Pancreas (tissue), 10 donors: ENCODE measurements at regions not wholly inside any gene's neighbourhood (a gene's known extent, or its start where the extent isn't known, plus 50 kb on each side); places are given as distances from the start of the nearest gene placed in this dataset.

Experiments
- ATAC-seq, 4 donors: fragments of 200-7000 bp; cut with Tn5 transposase; one replicate each; pipeline versions ENCODE4 v1.8.0 to v1.9.1; 2020; ENCODE audit warnings: mild to moderate bottlenecking in 4 of 4, moderate library complexity in 4 of 4
- DNase-seq, 6 donors: peaks; one replicate each; pipeline ENCODE4 v3.0.0-alpha.2; 2020
- FAIRE-seq: peaks from 2 replicates; lab custom pipeline; 2012; peaks lifted over from hg19 to GRCh38; lab: Jason Lieb, UNC
- H3K27ac ChIP-seq, 4 donors: fragments of 200-600 bp; sonication (generic); 1 replicate in 3 of 4; 2 replicates in 1 of 4; pipeline versions ENCODE4 v1.5.0 to v1.8.0; 2020
- H3K27me3 ChIP-seq, 4 donors: fragments of 200-600 bp; one replicate each; pipeline ENCODE4 v1.8.0; 2021
- H3K36me3 ChIP-seq, 3 donors: fragments of 200-600 bp; sonication (generic) in 1 of 3; one replicate each; pipeline versions ENCODE4 v1.5.0 to v1.8.0; 2020 to 2021
- H3K4me1 ChIP-seq, 3 donors: fragments of 200-600 bp; one replicate each; pipeline ENCODE4 v1.8.0; 2021
- H3K4me3 ChIP-seq, 4 donors: fragments of 200-600 bp; sonication (generic) in 2 of 4; one replicate each; pipeline versions ENCODE4 v1.5.0 to v1.8.0; 2020 to 2021
- H3K9me3 ChIP-seq, 4 donors: fragments of 200-600 bp; one replicate each; pipeline ENCODE4 v1.8.0; 2021
- WGBS, 2 donors: extraction: QIAGEN DNeasy Blood & Tissue Kit; methylation state at CpG; one replicate each; pipeline ENCODE4 v1.1.7; 2013; 5-methylcytosine and 5-hydroxymethylcytosine counted together
- intact Hi-C, 3 donors: fragments of 100-400 bp; cut with DNase I; formaldehyde crosslinking; loops; one replicate each; pipeline versions ENCODE4 v1.11.1 to v1.14.2; 2022
- TF ChIP-seq, protein P1 (sequence below), 4 donors: fragments of 200-600 bp; sonication (generic) in 3 of 4; IDR thresholded peaks; one replicate each; pipeline versions ENCODE4 v1.5.0 to v1.8.0; 2021; ENCODE audit warnings: antibody characterized with exemption in 4 of 4
- donor health status: healthy with polysubstance abuse.
- donor health status: DM: no; HTN: no; CAD: no; lungs with moderate emphysema.
- donor health status: DM: no; HTN: no; CAD: no.
- donor health status: control.
- donor health status: control.
- donor health status: Bipolar disorder and iron deficiency.
- donor health status: DM: yes; HTN: yes; CAD: no.
- donor health status: DM: no; HTN: no; CAD: no.
- donor health status: DM: no; HTN: no; CAD: no.
- donor health status: DM: yes; HTN: yes; CAD: no.

DNA sequence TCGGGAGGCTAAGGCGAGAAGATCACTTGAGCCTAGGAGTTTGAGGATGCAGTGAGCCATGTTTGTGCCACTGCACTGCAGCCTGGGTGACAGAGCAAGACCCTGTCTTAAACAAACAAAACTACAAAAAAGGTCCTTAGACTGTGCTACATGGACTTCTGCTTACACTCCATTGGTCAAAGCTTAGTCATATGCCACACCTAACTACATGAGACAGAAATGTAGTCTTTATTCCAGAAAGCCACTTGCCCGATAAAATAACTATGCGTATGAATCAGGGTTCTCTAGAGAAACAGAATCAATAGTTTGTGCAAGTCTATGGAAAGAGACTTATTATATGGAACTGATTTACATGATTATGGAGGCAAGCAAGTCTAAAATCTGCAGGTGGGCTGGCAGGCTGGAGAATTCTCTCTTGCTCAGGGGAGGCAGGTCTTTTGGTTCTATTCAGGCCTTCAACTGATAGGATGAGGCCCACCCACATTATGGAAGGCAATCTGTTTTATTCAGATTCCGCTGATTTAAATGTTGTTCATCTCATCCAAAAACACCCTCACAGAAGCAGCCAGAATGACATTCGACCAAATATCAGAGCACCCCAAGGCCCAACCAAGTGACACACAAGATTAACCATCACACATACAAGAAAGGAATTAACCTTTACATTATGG is 114.4 kb upstream of the SIX2 start:
- Histone ChIP-seq H3K4me1 (no peaks in the 10 kb centered on the region), H3K27ac (no peak overlapping the region), H3K9me3 (no peaks in the 10 kb centered on the region), H3K27me3 (no peaks in the 10 kb centered on the region), H3K36me3 (no peaks in the 10 kb centered on the region), H3K4me3 (no peak overlapping the region)
- ATAC-seq = no peak
- 79 to 85% methylated on average over 6 of the region's 6 CpGs for WGBS, 2 donors
- FAIRE-seq = no peak
- DNase-seq = no peak
- intact Hi-C loops = no loop called here
- TF ChIP-seq, protein P1, sequence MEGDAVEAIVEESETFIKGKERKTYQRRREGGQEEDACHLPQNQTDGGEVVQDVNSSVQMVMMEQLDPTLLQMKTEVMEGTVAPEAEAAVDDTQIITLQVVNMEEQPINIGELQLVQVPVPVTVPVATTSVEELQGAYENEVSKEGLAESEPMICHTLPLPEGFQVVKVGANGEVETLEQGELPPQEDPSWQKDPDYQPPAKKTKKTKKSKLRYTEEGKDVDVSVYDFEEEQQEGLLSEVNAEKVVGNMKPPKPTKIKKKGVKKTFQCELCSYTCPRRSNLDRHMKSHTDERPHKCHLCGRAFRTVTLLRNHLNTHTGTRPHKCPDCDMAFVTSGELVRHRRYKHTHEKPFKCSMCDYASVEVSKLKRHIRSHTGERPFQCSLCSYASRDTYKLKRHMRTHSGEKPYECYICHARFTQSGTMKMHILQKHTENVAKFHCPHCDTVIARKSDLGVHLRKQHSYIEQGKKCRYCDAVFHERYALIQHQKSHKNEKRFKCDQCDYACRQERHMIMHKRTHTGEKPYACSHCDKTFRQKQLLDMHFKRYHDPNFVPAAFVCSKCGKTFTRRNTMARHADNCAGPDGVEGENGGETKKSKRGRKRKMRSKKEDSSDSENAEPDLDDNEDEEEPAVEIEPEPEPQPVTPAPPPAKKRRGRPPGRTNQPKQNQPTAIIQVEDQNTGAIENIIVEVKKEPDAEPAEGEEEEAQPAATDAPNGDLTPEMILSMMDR (IDR thresholded peaks at IDR 0.05) = no peak

- no peaks in the 10 kb centered on the region for H3K36me3 ChIP-seq
- 78 to 83% methylated on average over 2 of the region's 2 CpGs for WGBS, 2 donors
- no peaks in the 10 kb centered on the region for H3K4me1 ChIP-seq
- intact Hi-C loops = no loop called here
- FAIRE-seq (no peak), DNase-seq (no peak), ATAC-seq (no peak)
- H3K27me3 ChIP-seq = no peaks in the 10 kb centered on the region
- H3K27ac ChIP-seq = no peak overlapping the region
- H3K9me3 ChIP-seq = no peaks in the 10 kb centered on the region
- TF ChIP-seq, protein P1 (IDR thresholded peaks at IDR 0.05) = no peak
- H3K4me3 ChIP-seq = no peak overlapping the region
Measured at GRCh38 chr2:45123065-45123464, 113.8 kb upstream of the SIX2 start.

- no peak for ATAC-seq
- Histone ChIP-seq H3K4me1 (no peaks in the 10 kb centered on the region), H3K9me3 (no peaks in the 10 kb centered on the region), H3K36me3 (no peaks in the 10 kb centered on the region), H3K27ac (no peak overlapping the region), H3K27me3 (no peaks in the 10 kb centered on the region), H3K4me3 (no peak overlapping the region)
- WGBS, 2 donors = 72 to 76% methylated on average over 5 of the region's 5 CpGs
- no peak for FAIRE-seq
- TF ChIP-seq, protein P1 (IDR thresholded peaks at IDR 0.05) = no peak
- intact Hi-C loops = no loop called here
- no peak for DNase-seq
Measured at GRCh38 chr2:45121236-45121927, 112.1 kb upstream of the SIX2 start.

DNA sequence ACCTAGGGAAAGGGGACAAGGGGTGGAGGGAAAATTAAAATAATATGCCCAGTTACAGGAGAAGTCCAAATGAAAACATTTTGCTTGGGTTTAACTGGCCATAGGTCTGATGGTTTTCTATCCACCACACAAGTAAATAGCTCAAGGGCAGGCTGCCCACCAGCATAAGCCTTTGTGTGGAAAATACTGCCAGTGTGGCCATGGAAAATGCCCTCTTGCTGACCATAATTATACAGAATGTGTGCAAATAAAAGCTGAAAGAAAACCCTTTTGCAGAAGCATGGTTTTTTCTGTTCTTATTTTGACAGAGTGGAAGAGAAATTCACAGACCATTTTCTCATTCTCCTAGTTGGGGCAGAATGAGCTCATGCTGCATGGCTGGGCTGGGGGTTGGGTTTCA is 111.3 kb upstream of the SIX2 start:
- Histone ChIP-seq H3K4me3 (no peak overlapping the region), H3K9me3 (no peaks in the 10 kb centered on the region), H3K27ac (no peak overlapping the region), H3K36me3 (no peaks in the 10 kb centered on the region), H3K27me3 (no peaks in the 10 kb centered on the region), H3K4me1 (no peaks in the 10 kb centered on the region)
- DNase-seq (no peak), ATAC-seq (no peak), FAIRE-seq (no peak)
- intact Hi-C loops = no loop called here
- TF ChIP-seq, protein P1 (IDR thresholded peaks at IDR 0.05) = no peak

GRCh38 chr2:45119855-45120254 is 110.6 kb upstream of the SIX2 start:
- H3K27me3 ChIP-seq = no peaks in the 10 kb centered on the region
- FAIRE-seq (no peak), ATAC-seq (peak in 3 of 4 donors; percentile 28 to 81 (median 52)), DNase-seq (no peak)
- H3K4me3 ChIP-seq = no peak overlapping the region
- WGBS, 2 donors = 64 to 66% methylated on average over 2 of the region's 2 CpGs
- H3K4me1 ChIP-seq = no peaks in the 10 kb centered on the region
- H3K36me3 ChIP-seq = no peaks in the 10 kb centered on the region
- H3K9me3 ChIP-seq = no peaks in the 10 kb centered on the region
- TF ChIP-seq, protein P1 (IDR thresholded peaks at IDR 0.05) = no peak
- peak overlapping the region in 1 of 4 donors; percentile 21 for H3K27ac ChIP-seq
- intact Hi-C loops = no loop called here
